ENCODE measurements at regions not wholly inside any gene's neighbourhood (a gene's known extent, or its start where the extent isn't known, plus 50 kb on each side); places are given as distances from the start of the nearest gene placed in this dataset.

DNA sequence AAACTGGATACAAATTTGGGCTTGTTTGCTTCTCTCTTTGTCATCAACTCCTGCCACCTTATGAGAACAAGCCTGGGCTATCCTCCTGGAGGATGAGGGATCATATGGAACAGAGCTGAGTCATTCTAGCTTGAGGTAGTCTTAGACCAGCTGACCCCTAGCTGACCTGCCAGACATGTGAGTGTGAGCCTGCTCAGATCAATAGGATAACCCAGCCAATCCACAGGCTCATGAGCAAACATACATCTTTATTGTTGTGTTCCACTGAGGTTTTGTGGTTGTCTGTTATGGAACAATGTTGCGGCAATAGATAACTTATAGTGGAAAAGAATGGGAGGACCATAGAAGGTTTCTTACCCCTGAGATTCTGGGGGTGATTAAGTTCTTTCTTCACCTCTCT lies 54.5 kb upstream of the FAM180A start:
- Histone ChIP-seq H3K4me2 (ENCODE audit: low read depth, low read length) (no peak overlapping the region), H2AFZ (replicated peaks; ENCODE audit: low read length, poor library complexity) (no peak overlapping the region), H4K5ac (ENCODE audit: low read depth, low read length) (no peak overlapping the region), H2AK5ac (ENCODE audit: low read depth, low read length) (no peak overlapping the region), H3K4me3 (ENCODE audit: insufficient read depth, low read depth, low read length) (no peak overlapping the region), H2AK9ac (replicated peaks; ENCODE audit: low read depth, low read length, poor library complexity) (no peak overlapping the region), H4K91ac (ENCODE audit: insufficient read depth, low read depth, low read length) (no peak overlapping the region), H2BK120ac (ENCODE audit: low read depth, low read length) (no peak overlapping the region), H3K23ac (ENCODE audit: low read depth, low read length) (no peak overlapping the region), H4K8ac (ENCODE audit: low read depth in 2 of 2, low read length in 2 of 2) (no peak overlapping the region), H4K20me1 (ENCODE audit: insufficient read depth, low read length) (no peaks in the 10 kb centered on the region), H3K79me1 (ENCODE audit: low read depth in 1 of 2, low read length in 2 of 2) (no peaks in the 10 kb centered on the region), H3K9me1 (ENCODE audit: insufficient read depth, low read length) (no peaks in the 10 kb centered on the region), H3K18ac (ENCODE audit: low read depth, low read length) (no peak overlapping the region), H3K36me3 (ENCODE audit: control insufficient read depth, insufficient read depth, low read length) (no peaks in the 10 kb centered on the region), H2BK20ac (ENCODE audit: low read depth, low read length) (no peak overlapping the region), H3K4me1 (ENCODE audit: control insufficient read depth, insufficient read depth, low read length) (no peaks in the 10 kb centered on the region), H3K27me3 (ENCODE audit: control insufficient read depth, insufficient read depth, low read length) (no peaks in the 10 kb centered on the region), H3K4ac (ENCODE audit: low read depth, low read length) (no peak overlapping the region), H3K27ac (ENCODE audit: insufficient read depth, low read length) (no peak overlapping the region), H2BK5ac (ENCODE audit: low read depth, low read length, poor library complexity, severe bottlenecking) (no peak overlapping the region), H3K56ac (ENCODE audit: extremely low read depth, insufficient read depth, low read length) (no peak overlapping the region), H3K9ac (ENCODE audit: low read depth, low read length) (no peak overlapping the region), H3K9me3 (ENCODE audit: control insufficient read depth, insufficient read depth, low read length) (no peaks in the 10 kb centered on the region), H3K14ac (replicated peaks; ENCODE audit: low read depth, low read length) (no peak overlapping the region), H2BK15ac (ENCODE audit: low read depth, low read length) (no peak overlapping the region)
- TF ChIP-seq MAFK (IDR thresholded peaks at IDR 0.05; ENCODE audit: low read depth, low read length) (no peak), BHLHE40 (IDR thresholded peaks at IDR 0.05; ENCODE audit: low read depth, low read length) (no peak), RAD21 (IDR thresholded peaks at IDR 0.05; ENCODE audit: low read length) (no peak), FOS (IDR thresholded peaks at IDR 0.05; ENCODE audit: low read depth, low read length) (no peak), MAZ (IDR thresholded peaks at IDR 0.05; ENCODE audit: borderline replicate concordance, low read depth, low read length) (no peak), POLR2A (IDR thresholded peaks at IDR 0.05; ENCODE audit: low read depth, low read length) (no peak), RFX5 (IDR thresholded peaks at IDR 0.05; ENCODE audit: low read depth, low read length) (no peak), RCOR1 (IDR thresholded peaks at IDR 0.05; ENCODE audit: insufficient replicate concordance, low read length) (no peak)
- TF ChIP-seq, protein P1, sequence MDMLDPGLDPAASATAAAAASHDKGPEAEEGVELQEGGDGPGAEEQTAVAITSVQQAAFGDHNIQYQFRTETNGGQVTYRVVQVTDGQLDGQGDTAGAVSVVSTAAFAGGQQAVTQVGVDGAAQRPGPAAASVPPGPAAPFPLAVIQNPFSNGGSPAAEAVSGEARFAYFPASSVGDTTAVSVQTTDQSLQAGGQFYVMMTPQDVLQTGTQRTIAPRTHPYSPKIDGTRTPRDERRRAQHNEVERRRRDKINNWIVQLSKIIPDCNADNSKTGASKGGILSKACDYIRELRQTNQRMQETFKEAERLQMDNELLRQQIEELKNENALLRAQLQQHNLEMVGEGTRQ (IDR thresholded peaks at IDR 0.05; ENCODE audit: low read depth, low read length): no peak
- TF ChIP-seq, protein P2, sequence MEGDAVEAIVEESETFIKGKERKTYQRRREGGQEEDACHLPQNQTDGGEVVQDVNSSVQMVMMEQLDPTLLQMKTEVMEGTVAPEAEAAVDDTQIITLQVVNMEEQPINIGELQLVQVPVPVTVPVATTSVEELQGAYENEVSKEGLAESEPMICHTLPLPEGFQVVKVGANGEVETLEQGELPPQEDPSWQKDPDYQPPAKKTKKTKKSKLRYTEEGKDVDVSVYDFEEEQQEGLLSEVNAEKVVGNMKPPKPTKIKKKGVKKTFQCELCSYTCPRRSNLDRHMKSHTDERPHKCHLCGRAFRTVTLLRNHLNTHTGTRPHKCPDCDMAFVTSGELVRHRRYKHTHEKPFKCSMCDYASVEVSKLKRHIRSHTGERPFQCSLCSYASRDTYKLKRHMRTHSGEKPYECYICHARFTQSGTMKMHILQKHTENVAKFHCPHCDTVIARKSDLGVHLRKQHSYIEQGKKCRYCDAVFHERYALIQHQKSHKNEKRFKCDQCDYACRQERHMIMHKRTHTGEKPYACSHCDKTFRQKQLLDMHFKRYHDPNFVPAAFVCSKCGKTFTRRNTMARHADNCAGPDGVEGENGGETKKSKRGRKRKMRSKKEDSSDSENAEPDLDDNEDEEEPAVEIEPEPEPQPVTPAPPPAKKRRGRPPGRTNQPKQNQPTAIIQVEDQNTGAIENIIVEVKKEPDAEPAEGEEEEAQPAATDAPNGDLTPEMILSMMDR (conservative IDR thresholded peaks at IDR 0.05; ENCODE audit: low read depth, low read length): no peak
- dilution Hi-C loops (cut with HindIII; ENCODE audit: low sequenced_read_pairs, unreplicated experiment) (no loop called here), in situ Hi-C loops (cut with MboI; ENCODE audit: low sequenced_read_pairs) (loop anchor here (5.0 kb wide), 1 partner anchor 204 kb away; no protein-coding TSS in a partner anchor), intact Hi-C loops (cut with micrococcal nuclease) (loop anchor here (5.0 kb wide), 1 partner anchor 531 kb away; no protein-coding TSS in a partner anchor)
- no peak for DNase-seq
- ATAC-seq (ENCODE audit: low read depth): no peak
- no TSS peak for BruUV-seq (replicated peaks)
- POLR2A ChIA-PET (ENCODE audit: unreplicated experiment): no interaction called here
- WGBS, 2 experiments (ENCODE audit: extremely low coverage in 2 of 2, insufficient read length in 1 of 2): no CpG with 5 or more reads among the region's 1 CpG
- CTCF ChIA-PET: no interaction called here

All from IMR-90 (cell line).